ENCODE measurements at regions not wholly inside any gene's neighbourhood (a gene's known extent, or its start where the extent isn't known, plus 50 kb on each side); places are given as distances from the start of the nearest gene placed in this dataset.

GRCh38 chr4:13248621-13249298 lies 235.4 kb downstream of the RAB28 start:
- no peak for DNase-seq

- DNase-seq, result no peak
Measured at GRCh38 chr4:13246107-13246506, 238.0 kb downstream of the RAB28 start.

GRCh38 chr4:13244444-13244843 lies 239.7 kb downstream of the RAB28 start:
- DNase-seq, result no peak

GRCh38 chr4:13243152-13243551 lies 241.0 kb downstream of the RAB28 start:
- no peak for DNase-seq

GRCh38 chr4:13240066-13240465 lies 244.1 kb downstream of the RAB28 start:
- no peak for DNase-seq

- DNase-seq, result no peak
Measured at GRCh38 chr4:13238936-13239335, 245.2 kb downstream of the RAB28 start.

- no peak for DNase-seq
Measured at GRCh38 chr4:13236485-13236884, 247.7 kb downstream of the RAB28 start.

- DNase-seq, result no peak
Measured at GRCh38 chr4:13233755-13234154, 250.4 kb downstream of the RAB28 start.

- no peak for DNase-seq
Measured at GRCh38 chr4:13219971-13220370, 264.2 kb downstream of the RAB28 start.

- no peak for DNase-seq
Measured at GRCh38 chr4:13218326-13218958, 265.7 kb downstream of the RAB28 start.

- no peak for DNase-seq
Measured at GRCh38 chr4:13215560-13215959, 268.6 kb downstream of the RAB28 start.

GRCh38 chr4:13212936-13213335 lies 271.2 kb downstream of the RAB28 start:
- no peak for DNase-seq

GRCh38 chr4:13209600-13209999 lies 274.5 kb downstream of the RAB28 start:
- no peak for DNase-seq

GRCh38 chr4:13208558-13209193 lies 275.5 kb downstream of the RAB28 start:
- DNase-seq, result no peak

GRCh38 chr4:13207226-13207625 lies 276.9 kb downstream of the RAB28 start:
- DNase-seq, result no peak

- no peak for DNase-seq
Measured at GRCh38 chr4:13203101-13203500, 281.0 kb downstream of the RAB28 start.

- no peak for DNase-seq
Measured at GRCh38 chr4:13202701-13203100, 281.4 kb downstream of the RAB28 start.

- DNase-seq, result no peak
Measured at GRCh38 chr4:13201241-13201640, 282.9 kb downstream of the RAB28 start.

GRCh38 chr4:13196721-13197120 lies 287.4 kb downstream of the RAB28 start:
- DNase-seq, result no peak

GRCh38 chr4:13193662-13194061 lies 290.5 kb downstream of the RAB28 start:
- no peak for DNase-seq

- DNase-seq, result no peak
Measured at GRCh38 chr4:13190093-13190721, 293.9 kb downstream of the RAB28 start.

- DNase-seq, result no peak
Measured at GRCh38 chr4:13184199-13184598, 299.9 kb downstream of the RAB28 start.

GRCh38 chr4:13182133-13182532 lies 302.0 kb downstream of the RAB28 start:
- DNase-seq, result no peak

- DNase-seq, result no peak
Measured at GRCh38 chr4:13181681-13182080, 302.5 kb downstream of the RAB28 start.

Measured in CD4-positive, alpha-beta T cell treated with Interferon gamma for 1 hour (primary cell).